ENCODE measurements at regions not wholly inside any gene's neighbourhood (a gene's known extent, or its start where the extent isn't known, plus 50 kb on each side); places are given as distances from the start of the nearest gene placed in this dataset.
"Not testable (repeated sequence)": the region's sequence is repeated elsewhere in the genome, so short reads cannot be mapped to it uniquely, and the experiment has no call there.

DNA sequence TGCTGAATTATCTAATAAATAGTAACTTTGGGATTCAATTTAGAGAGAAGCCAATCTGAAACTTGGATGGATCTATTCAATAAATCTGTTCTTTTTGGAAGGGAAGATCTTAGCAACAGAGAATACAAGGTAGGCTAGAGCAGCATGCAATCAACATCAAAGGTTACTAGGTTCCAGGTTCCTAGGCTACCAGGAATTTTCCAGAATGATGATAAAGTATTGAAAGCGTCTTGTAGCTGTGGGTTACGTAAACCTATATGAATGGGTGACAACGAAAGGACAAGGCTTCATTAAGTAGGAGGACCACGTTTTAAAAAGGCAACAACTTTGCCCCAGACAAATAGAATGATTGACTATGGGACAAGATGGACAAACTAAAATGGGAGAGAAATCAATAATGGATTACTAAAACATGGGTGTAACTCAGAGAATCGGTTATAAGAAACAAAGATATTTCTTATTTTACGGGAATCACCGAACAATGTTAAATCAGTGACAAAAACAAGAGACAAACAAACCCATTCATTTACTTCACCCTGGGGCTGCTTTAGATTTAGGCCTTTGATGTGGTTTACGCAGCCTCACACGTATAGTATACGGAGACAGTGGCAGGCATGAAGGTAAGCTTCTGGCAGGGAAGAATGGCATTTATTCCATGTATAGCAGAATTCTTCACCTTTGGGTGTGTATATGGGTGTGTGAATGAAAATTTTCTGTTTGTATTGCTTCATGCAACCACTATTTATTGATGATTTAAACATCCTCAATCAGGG, 732.6 kb upstream of the PABPC4L start:
- TF ChIP-seq GATA1 (IDR thresholded peaks at IDR 0.05; ENCODE audit: low read depth, low read length): no peak
- TF ChIP-seq POLR2A (IDR thresholded peaks at IDR 0.05; ENCODE audit: low read length): no peak
- no peak for DNase-seq

- TF ChIP-seq POLR2A (IDR thresholded peaks at IDR 0.05; ENCODE audit: low read length) (no peak), GATA1 (IDR thresholded peaks at IDR 0.05; ENCODE audit: low read depth, low read length) (no peak)
- no peak for DNase-seq
These were observed 713.8 kb upstream of the PABPC4L start for GRCh38 chr4:134915355-134915754.

GRCh38 chr4:134914250-134914649, 712.7 kb upstream of the PABPC4L start:
- DNase-seq: not testable (repeated sequence)

DNA sequence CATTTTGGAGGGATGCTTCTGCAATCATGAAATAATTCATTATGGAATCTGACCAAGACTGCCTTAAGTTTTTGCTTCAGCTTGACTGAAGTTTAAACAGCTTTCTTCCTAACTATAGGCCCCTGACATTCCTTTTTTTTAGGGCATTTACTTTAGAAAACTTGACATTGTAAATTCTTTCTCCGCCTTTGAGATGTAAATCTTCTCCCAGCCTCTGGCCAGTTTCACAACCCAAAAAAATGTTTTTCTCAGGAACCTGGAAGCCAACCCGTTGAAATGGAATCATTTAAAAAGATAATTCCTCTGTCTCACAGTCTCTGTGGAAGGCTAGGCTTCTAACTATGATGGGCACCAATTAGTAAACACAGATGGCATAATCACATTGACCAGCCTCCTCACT, 710.4 kb upstream of the PABPC4L start:
- DNase-seq: no peak
- TF ChIP-seq GATA1 (IDR thresholded peaks at IDR 0.05; ENCODE audit: low read depth, low read length) (no peak), POLR2A (IDR thresholded peaks at IDR 0.05; ENCODE audit: low read length) (no peak)

GRCh38 chr4:134906404-134907023, 704.9 kb upstream of the PABPC4L start:
- DNase-seq: no peak
- TF ChIP-seq POLR2A (IDR thresholded peaks at IDR 0.05; ENCODE audit: low read length) (no peak), GATA1 (IDR thresholded peaks at IDR 0.05; ENCODE audit: low read depth, low read length) (no peak)

DNA sequence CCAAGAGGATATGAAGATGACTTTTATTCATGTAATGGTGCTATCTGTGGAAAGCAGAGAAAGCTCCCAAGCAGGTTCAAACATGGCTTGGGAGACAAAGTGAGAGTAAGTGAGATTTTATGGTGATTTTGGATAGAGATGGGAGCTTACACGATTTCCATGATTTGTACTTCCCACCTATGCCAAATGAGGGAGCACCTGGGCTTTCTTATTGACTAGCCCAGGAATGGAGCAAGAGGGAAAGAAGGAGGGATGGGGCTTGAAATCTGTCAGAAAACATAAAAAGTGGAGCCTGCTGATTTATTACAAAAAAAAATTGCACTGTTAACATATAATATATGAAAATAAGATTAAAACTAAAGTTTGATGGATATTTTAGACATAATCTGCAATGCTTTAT, 703.5 kb upstream of the PABPC4L start:
- no peak for DNase-seq
- no peak for TF ChIP-seq POLR2A (IDR thresholded peaks at IDR 0.05; ENCODE audit: low read length)
- no peak for TF ChIP-seq GATA1 (IDR thresholded peaks at IDR 0.05; ENCODE audit: low read depth, low read length)

- no peak for TF ChIP-seq POLR2A (IDR thresholded peaks at IDR 0.05; ENCODE audit: low read length)
- no peak for TF ChIP-seq GATA1 (IDR thresholded peaks at IDR 0.05; ENCODE audit: low read depth, low read length)
- no peak for DNase-seq
These were observed 686.6 kb upstream of the PABPC4L start for GRCh38 chr4:134888156-134888555.

GRCh38 chr4:134885436-134885835, 683.8 kb upstream of the PABPC4L start:
- TF ChIP-seq POLR2A (IDR thresholded peaks at IDR 0.05; ENCODE audit: low read length) (no peak), GATA1 (IDR thresholded peaks at IDR 0.05; ENCODE audit: low read depth, low read length) (no peak)
- DNase-seq: no peak

DNA sequence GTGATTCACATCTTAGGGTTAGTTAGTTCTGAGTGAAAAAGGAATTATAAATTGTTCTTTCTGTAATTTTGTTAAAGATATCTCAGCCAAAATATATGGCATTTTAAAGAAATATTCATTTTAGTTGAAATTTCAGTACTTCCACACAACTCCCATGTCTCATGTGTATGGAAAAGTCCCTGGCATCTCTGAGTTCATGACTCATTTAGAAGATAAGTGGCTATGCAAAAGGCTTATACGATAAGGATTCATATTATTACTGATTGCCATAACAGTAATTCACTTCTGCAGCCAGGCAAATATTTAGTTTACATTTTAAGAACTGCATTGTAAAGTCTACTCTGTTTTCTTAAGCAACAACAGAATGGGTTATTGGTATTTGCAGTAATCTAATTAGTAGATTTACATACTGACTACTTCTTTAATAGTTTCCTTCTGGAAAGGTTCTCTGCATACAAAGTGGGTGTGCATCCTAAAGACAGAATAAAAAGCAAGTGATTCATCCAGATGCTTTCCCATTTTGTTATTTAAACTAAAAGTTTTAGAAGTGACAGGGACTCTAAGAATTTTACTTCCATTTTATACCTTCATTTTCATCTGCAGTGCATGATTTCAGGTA, 682.4 kb upstream of the PABPC4L start:
- no peak for DNase-seq
- TF ChIP-seq POLR2A (IDR thresholded peaks at IDR 0.05; ENCODE audit: low read length): no peak
- TF ChIP-seq GATA1 (IDR thresholded peaks at IDR 0.05; ENCODE audit: low read depth, low read length): no peak

DNA sequence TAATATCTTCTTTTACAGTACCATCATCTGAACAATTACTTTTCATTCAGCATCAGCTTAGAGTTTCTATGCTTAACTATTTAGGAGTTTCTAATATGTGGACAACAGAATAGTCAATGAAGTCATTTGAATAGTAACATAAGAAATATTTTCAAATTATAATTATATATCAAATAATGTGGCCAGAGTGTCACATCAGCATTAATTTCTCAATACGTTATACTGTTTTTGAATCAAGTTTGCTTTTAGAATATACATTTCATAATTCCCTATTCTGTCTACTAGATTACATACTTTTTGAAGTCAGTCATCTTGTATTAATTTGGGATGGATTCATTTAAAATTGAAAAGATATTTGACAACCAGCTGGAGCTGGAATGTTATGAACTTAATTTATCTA, 677.4 kb upstream of the PABPC4L start:
- DNase-seq: no peak
- TF ChIP-seq GATA1 (IDR thresholded peaks at IDR 0.05; ENCODE audit: low read depth, low read length) (no peak), POLR2A (IDR thresholded peaks at IDR 0.05; ENCODE audit: low read length) (no peak)

DNA sequence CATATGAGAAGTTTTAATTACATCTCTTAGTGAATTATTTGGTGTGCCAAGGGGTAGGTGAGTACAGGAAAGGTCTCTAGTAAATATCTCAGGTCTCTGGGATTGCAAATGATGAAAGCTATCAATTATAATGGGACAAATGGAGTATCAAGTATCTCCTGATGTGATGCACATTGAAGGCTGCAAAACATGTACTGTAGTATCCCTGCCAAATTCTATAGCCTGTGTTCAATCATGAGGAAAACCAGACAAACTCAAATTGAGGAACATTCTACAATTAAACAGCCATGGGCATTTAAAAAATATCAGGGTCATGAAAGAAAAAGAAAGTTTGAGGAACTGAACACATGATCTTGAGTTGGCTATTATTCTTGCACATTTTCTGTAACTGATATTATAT, 665.4 kb upstream of the PABPC4L start:
- no peak for DNase-seq
- TF ChIP-seq POLR2A (IDR thresholded peaks at IDR 0.05; ENCODE audit: low read length) (no peak), GATA1 (IDR thresholded peaks at IDR 0.05; ENCODE audit: low read depth, low read length) (no peak)

DNA sequence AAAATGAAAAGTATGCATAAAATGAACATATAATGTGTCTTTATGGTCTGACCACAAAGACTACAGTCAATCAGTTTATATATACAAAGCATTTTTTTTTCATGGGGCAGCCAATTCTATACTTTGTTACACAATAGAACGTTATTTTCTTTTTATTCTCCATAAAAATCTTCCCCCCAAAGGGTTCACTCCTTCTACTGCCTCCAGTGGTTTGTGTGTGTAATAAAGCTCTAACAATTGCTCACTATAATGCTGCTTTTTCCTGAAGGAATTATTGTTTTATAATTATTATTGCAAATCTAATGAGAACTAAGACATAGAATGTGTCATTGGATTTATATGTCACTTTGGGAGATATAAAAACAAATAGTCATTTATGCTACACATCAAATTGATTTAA, 664.1 kb upstream of the PABPC4L start:
- TF ChIP-seq GATA1 (IDR thresholded peaks at IDR 0.05; ENCODE audit: low read depth, low read length) (no peak), POLR2A (IDR thresholded peaks at IDR 0.05; ENCODE audit: low read length) (no peak)
- no peak for DNase-seq

GRCh38 chr4:134862116-134862515, 660.5 kb upstream of the PABPC4L start:
- no peak for TF ChIP-seq POLR2A (IDR thresholded peaks at IDR 0.05; ENCODE audit: low read length)
- no peak for TF ChIP-seq GATA1 (IDR thresholded peaks at IDR 0.05; ENCODE audit: low read depth, low read length)
- no peak for DNase-seq

GRCh38 chr4:134848681-134849080, 647.1 kb upstream of the PABPC4L start:
- DNase-seq: no peak
- TF ChIP-seq GATA1 (IDR thresholded peaks at IDR 0.05; ENCODE audit: low read depth, low read length) (no peak), POLR2A (IDR thresholded peaks at IDR 0.05; ENCODE audit: low read length) (no peak)

DNA sequence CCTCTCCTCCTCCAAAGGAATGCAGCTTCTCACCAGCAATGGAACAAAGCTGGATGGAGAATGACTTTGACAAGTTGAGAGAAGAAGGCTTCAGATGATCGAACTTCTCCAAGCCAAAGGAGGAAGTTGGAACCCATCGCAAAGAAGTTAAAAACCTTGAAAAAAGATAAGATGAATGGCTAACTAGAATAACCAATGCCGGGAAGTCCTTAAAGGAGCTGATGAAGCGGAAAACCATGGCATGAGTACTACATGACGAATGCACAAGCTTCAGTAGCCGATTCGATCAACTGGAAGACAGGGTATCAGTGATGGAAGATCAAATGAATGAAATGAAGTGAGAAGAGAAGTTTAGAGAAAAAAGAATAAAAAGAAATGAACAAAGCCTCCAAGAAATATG, 629.2 kb upstream of the PABPC4L start:
- not testable (repeated sequence) for DNase-seq
